CD14-positive monocyte (primary cell): ENCODE measurements at regions not wholly inside any gene's neighbourhood (a gene's known extent, or its start where the extent isn't known, plus 50 kb on each side); places are given as distances from the start of the nearest gene placed in this dataset.

Experiments
- DNase-seq, 3 donors: peaks; one replicate each; pipeline ENCODE4 v3.0.0-alpha.2; 2011 to 2022
- H2AFZ ChIP-seq: 2 replicates; pipeline ENCODE4 v1.6.0; 2012; ENCODE audit warnings: mild to moderate bottlenecking, low read depth, low read length, inconsistent platforms; ENCODE audit not compliant: insufficient read depth, poor library complexity, severe bottlenecking
- H3K27ac ChIP-seq, 2 donors: 1 replicate in 1 of 2; 2 replicates in 1 of 2; pipeline ENCODE4 v1.5.1; 2012 to 2013; ENCODE audit warnings: low read length in 2 of 2, control low read depth in 1 of 2, inconsistent platforms in 1 of 2, low read depth in 1 of 2, mild to moderate bottlenecking in 1 of 2
- H3K27me3 ChIP-seq, 2 donors: one replicate each; pipeline versions ENCODE4 v1.6.0 to v1.6.1; 2011 to 2013; ENCODE audit warnings: low read length in 2 of 2; ENCODE audit not compliant: control insufficient read depth in 2 of 2, insufficient read depth in 2 of 2
- H3K36me3 ChIP-seq, 2 donors: replicated peaks in 1 of 2; 1 replicate in 1 of 2; 2 replicates in 1 of 2; pipeline versions ENCODE4 v1.5.1 to v1.6.1; 2012 to 2013; ENCODE audit warnings: low read length in 2 of 2, control low read depth in 1 of 2, inconsistent platforms in 1 of 2, mild to moderate bottlenecking in 1 of 2; ENCODE audit not compliant: insufficient read depth in 2 of 2, control insufficient read depth in 1 of 2
- H3K4me1 ChIP-seq, 2 donors: 1 replicate in 1 of 2; 2 replicates in 1 of 2; pipeline versions ENCODE4 v1.5.1 to v1.6.1; 2012 to 2013; ENCODE audit warnings: low read length in 2 of 2, control low read depth in 1 of 2, inconsistent platforms in 1 of 2, mild to moderate bottlenecking in 1 of 2, moderate library complexity in 1 of 2; ENCODE audit not compliant: insufficient read depth in 2 of 2, control insufficient read depth in 1 of 2
- H3K4me2 ChIP-seq: replicated peaks from 2 replicates; pipeline ENCODE3; 2012; ENCODE audit warnings: low read length, moderate library complexity, mild to moderate bottlenecking; ENCODE audit not compliant: poor library complexity, severe bottlenecking; ENCODE audit errors: extremely low read depth
- H3K4me3 ChIP-seq, 3 experiments: fragments of 200-600 bp in 1 of 3; sonication (generic) in 1 of 3; replicated peaks in 1 of 3; 1 replicate in 2 of 3; 2 replicates in 1 of 3; pipeline ENCODE4 v1.5.1; 2011 to 2013; ENCODE audit warnings: low read length in 3 of 3, mild to moderate bottlenecking in 3 of 3, control low read depth in 2 of 3, low read depth in 2 of 3, inconsistent platforms in 1 of 3, moderate library complexity in 1 of 3
- H3K79me2 ChIP-seq: 2 replicates; pipeline ENCODE4 v1.6.0; 2012; ENCODE audit warnings: mild to moderate bottlenecking, control low read depth, inconsistent platforms, low read length, moderate library complexity; ENCODE audit not compliant: insufficient read depth
- H3K9ac ChIP-seq: 2 replicates; pipeline ENCODE4 v1.6.0; 2017; ENCODE audit warnings: low read length, mild to moderate bottlenecking; ENCODE audit not compliant: insufficient read depth, poor library complexity, severe bottlenecking
- H3K9me3 ChIP-seq, 2 donors: replicated peaks in 1 of 2; 1 replicate in 1 of 2; 2 replicates in 1 of 2; pipeline versions ENCODE4 v1.5.1 to v1.6.1; 2012 to 2013; ENCODE audit warnings: low read length in 2 of 2, control low read depth in 1 of 2; ENCODE audit not compliant: control insufficient read depth in 1 of 2, insufficient read depth in 1 of 2
- H4K20me1 ChIP-seq: 2 replicates; pipeline ENCODE4 v1.6.0; 2012; ENCODE audit warnings: mild to moderate bottlenecking, low read length, control low read depth, moderate library complexity; ENCODE audit not compliant: insufficient read depth
- H3K27ac Mint-ChIP-seq, 7 donors: one replicate each; pipeline ENCODE4 v1.8.0; 2020; ENCODE audit warnings: mild to moderate bottlenecking in 7 of 7, mixed read lengths in 7 of 7, moderate library complexity in 6 of 7, inconsistent platforms in 2 of 7
- H3K27me3 Mint-ChIP-seq, 3 donors: one replicate each; pipeline ENCODE4 v1.8.0; 2021 to 2022; ENCODE audit warnings: low read depth in 3 of 3, mild to moderate bottlenecking in 3 of 3, mixed read lengths in 3 of 3, moderate library complexity in 3 of 3, inconsistent platforms in 1 of 3
- H3K36me3 Mint-ChIP-seq, 2 donors: one replicate each; pipeline ENCODE4 v1.8.0; 2020; ENCODE audit warnings: mixed read lengths in 2 of 2, inconsistent platforms in 1 of 2, mild to moderate bottlenecking in 1 of 2
- H3K4me1 Mint-ChIP-seq: one replicate; pipeline ENCODE4 v1.8.0; 2020; ENCODE audit warnings: mild to moderate bottlenecking, mixed read lengths
- H3K4me3 Mint-ChIP-seq, 2 donors: one replicate each; pipeline ENCODE4 v1.8.0; 2020; ENCODE audit warnings: mild to moderate bottlenecking in 2 of 2, mixed read lengths in 2 of 2, moderate library complexity in 1 of 2
- H3K9me3 Mint-ChIP-seq, 7 donors: one replicate each; pipeline ENCODE4 v1.8.0; 2020 to 2022; ENCODE audit warnings: mixed read lengths in 7 of 7, mild to moderate bottlenecking in 6 of 7, moderate library complexity in 6 of 7, inconsistent platforms in 2 of 7
- WGBS: methylation state at CpG from one replicate; pipeline ENCODE4 v1.1.5; 2013; ENCODE audit warnings: missing lambda C conversion rate; ENCODE audit not compliant: insufficient coverage; 5-methylcytosine and 5-hydroxymethylcytosine counted together
- intact Hi-C, 2 donors: fragments of 100-400 bp; cut with micrococcal nuclease; formaldehyde crosslinking; loops; one replicate each; pipeline versions ENCODE4 v1.15.0 to v1.15.1; 2023
- TF ChIP-seq, protein P1 (sequence below): fragments of 200-600 bp; IDR thresholded peaks from one replicate; pipeline ENCODE4 v1.8.0; 2022; ENCODE audit warnings: antibody characterized with exemption, mild to moderate bottlenecking

DNA sequence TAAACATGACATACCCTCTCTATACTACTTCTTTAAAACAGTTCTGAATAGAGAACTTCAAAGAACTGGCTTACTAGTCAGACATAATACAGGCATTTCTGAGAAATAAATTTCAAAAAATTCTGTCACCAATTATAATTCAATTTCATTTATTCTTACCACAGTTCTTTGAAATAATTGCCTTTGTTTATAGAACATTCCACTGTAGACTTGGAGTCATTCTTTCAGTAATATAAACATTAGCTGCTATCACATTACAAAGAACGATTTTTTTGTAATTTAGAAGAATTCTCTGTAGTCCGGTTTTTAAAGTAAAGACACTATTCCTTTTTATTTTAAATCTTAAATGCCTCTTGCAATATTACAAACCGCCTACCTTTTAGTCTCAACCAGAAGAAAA is 146.4 kb upstream of the COL11A1 start:
- intact Hi-C loops: no loop called here
- Histone ChIP-seq H4K20me1 (no peaks in the 10 kb centered on the region), H3K4me2 (no peak overlapping the region), H3K36me3 (no peaks in the 10 kb centered on the region), H3K79me2 (no peaks in the 10 kb centered on the region), H3K27ac (no peak overlapping the region), H3K4me1 (no peaks in the 10 kb centered on the region), H2AFZ (no peak overlapping the region), H3K9ac (no peak overlapping the region), H3K4me3 (no peak overlapping the region), H3K9me3 (no peaks in the 10 kb centered on the region), H3K27me3 (no peaks in the 10 kb centered on the region)
- WGBS: no CpG with 5 or more reads among the region's 3 CpGs
- Mint-ChIP-seq H3K36me3 (no peaks in the 10 kb centered on the region), H3K27me3 (peaks cover 0 to 2% (median 0%) of the 10 kb centered on the region in 3 donors), H3K4me1 (no peaks in the 10 kb centered on the region), H3K4me3 (no peak overlapping the region), H3K9me3 (no peaks in the 10 kb centered on the region), H3K27ac (no peak overlapping the region)
- DNase-seq: no peak
- TF ChIP-seq, protein P1, sequence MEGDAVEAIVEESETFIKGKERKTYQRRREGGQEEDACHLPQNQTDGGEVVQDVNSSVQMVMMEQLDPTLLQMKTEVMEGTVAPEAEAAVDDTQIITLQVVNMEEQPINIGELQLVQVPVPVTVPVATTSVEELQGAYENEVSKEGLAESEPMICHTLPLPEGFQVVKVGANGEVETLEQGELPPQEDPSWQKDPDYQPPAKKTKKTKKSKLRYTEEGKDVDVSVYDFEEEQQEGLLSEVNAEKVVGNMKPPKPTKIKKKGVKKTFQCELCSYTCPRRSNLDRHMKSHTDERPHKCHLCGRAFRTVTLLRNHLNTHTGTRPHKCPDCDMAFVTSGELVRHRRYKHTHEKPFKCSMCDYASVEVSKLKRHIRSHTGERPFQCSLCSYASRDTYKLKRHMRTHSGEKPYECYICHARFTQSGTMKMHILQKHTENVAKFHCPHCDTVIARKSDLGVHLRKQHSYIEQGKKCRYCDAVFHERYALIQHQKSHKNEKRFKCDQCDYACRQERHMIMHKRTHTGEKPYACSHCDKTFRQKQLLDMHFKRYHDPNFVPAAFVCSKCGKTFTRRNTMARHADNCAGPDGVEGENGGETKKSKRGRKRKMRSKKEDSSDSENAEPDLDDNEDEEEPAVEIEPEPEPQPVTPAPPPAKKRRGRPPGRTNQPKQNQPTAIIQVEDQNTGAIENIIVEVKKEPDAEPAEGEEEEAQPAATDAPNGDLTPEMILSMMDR: no peak

DNA sequence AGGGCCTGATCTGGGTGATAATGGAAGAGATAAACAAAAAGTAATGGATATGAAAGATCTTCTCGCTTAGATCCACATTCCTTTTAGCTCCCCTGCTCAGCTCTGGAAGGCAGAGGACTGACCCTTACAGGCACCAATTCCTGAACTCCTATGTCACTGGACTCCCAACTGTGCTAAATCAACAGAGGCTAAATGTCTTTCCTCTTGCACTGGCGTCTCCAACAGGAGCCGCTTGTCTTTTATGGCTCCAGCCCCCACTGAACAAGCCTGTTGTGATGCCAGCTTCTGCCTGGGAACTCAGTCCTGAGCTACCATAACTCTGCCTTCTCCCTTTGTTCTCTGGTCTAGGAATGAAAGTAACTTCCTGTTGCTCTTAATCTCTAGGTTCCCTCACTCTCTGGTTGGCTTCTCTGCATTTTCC is 142.1 kb upstream of the COL11A1 start:
- Histone ChIP-seq H4K20me1 (no peaks in the 10 kb centered on the region), H3K4me2 (no peak overlapping the region), H3K27me3 (no peaks in the 10 kb centered on the region), H3K9me3 (no peaks in the 10 kb centered on the region), H3K9ac (no peak overlapping the region), H3K79me2 (no peaks in the 10 kb centered on the region), H2AFZ (no peak overlapping the region), H3K4me3 (no peak overlapping the region), H3K36me3 (no peaks in the 10 kb centered on the region), H3K4me1 (no peaks in the 10 kb centered on the region), H3K27ac (no peak overlapping the region)
- intact Hi-C loops: no loop called here
- H3K36me3 Mint-ChIP-seq: no peaks in the 10 kb centered on the region
- no peak overlapping the region for H3K27ac Mint-ChIP-seq
- H3K4me3 Mint-ChIP-seq: no peak overlapping the region
- TF ChIP-seq, protein P1: no peak
- WGBS: 54% methylated on average over 2 of the region's 3 CpGs
- no peaks in the 10 kb centered on the region for H3K9me3 Mint-ChIP-seq
- peaks cover 0 to 2% (median 0%) of the 10 kb centered on the region in 3 donors for H3K27me3 Mint-ChIP-seq
- H3K4me1 Mint-ChIP-seq: no peaks in the 10 kb centered on the region
- DNase-seq: no peak
